ENCODE measurements at regions not wholly inside any gene's neighbourhood (a gene's known extent, or its start where the extent isn't known, plus 50 kb on each side); places are given as distances from the start of the nearest gene placed in this dataset.
A peak's percentile ranks its signal among the peaks of the same experiment; 100 is the strongest.

- TF ChIP-seq, protein P1, sequence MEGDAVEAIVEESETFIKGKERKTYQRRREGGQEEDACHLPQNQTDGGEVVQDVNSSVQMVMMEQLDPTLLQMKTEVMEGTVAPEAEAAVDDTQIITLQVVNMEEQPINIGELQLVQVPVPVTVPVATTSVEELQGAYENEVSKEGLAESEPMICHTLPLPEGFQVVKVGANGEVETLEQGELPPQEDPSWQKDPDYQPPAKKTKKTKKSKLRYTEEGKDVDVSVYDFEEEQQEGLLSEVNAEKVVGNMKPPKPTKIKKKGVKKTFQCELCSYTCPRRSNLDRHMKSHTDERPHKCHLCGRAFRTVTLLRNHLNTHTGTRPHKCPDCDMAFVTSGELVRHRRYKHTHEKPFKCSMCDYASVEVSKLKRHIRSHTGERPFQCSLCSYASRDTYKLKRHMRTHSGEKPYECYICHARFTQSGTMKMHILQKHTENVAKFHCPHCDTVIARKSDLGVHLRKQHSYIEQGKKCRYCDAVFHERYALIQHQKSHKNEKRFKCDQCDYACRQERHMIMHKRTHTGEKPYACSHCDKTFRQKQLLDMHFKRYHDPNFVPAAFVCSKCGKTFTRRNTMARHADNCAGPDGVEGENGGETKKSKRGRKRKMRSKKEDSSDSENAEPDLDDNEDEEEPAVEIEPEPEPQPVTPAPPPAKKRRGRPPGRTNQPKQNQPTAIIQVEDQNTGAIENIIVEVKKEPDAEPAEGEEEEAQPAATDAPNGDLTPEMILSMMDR (optimal IDR thresholded peaks at IDR 0.05 in 1 of 3, IDR thresholded peaks at IDR 0.05 in 1 of 3, conservative IDR thresholded peaks at IDR 0.05 in 1 of 3; ENCODE audit: extremely low read depth in 1 of 3, insufficient read depth in 2 of 3, low read length in 3 of 3), result peak in 1 of 3 experiments; percentile 6
- no peak for TF ChIP-seq EZH2 (IDR thresholded peaks at IDR 0.05; ENCODE audit: low read length)
These were observed 820.8 kb upstream of the GRIA3 start for GRCh38 chrX:122363112-122363795.

All from keratinocyte (primary cell).